ENCODE measurements at regions not wholly inside any gene's neighbourhood (a gene's known extent, or its start where the extent isn't known, plus 50 kb on each side); places are given as distances from the start of the nearest gene placed in this dataset.

DNA sequence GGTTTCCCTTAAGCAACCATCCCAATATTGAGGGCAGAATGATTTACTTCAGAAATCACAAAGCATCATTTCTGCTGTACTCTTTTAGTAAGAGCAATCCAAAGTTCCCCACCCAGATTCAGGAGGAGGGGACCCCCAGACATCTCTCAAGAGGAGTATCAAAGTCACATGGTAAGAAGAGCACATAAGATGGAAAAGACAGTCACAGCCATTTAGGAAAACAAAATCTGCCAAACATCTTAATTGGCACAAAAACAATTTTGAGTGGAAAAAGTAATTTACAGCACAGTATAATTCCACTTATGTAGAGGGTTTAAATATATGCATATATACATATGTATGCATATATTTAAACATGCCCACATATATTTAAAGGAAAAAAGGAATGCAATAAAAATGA lies 1329.0 kb upstream of the CELF2 start:
- no peak for DNase-seq (ENCODE audit: low read depth, low spot score)

GRCh38 chr10:9707216-9707615 lies 1310.5 kb upstream of the CELF2 start:
- no peak for DNase-seq (ENCODE audit: low read depth, low spot score)

- DNase-seq (ENCODE audit: low read depth, low spot score), result no peak
These were observed 1307.8 kb upstream of the CELF2 start for GRCh38 chr10:9709849-9710248.

DNA sequence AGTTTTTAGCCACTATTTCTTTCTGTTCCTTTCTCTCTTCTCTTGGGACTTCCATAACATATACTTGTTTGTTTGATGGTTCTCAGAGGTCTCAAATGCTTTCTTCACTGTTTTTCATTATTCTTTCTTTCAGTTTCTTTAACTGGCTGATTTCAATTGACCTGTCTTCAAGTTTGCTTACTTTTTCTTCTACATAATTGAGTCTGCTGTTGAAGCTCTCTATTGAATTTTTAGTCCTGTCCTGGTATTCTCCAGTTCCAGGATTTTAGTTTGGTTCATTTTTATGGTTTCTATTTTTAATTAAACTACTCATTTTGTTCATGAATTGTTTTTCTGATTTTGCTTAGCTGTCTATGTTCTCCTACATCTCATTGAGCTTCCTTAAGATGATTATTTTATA lies 1305.3 kb upstream of the CELF2 start:
- no peak for DNase-seq (ENCODE audit: low read depth, low spot score)

GRCh38 chr10:9719246-9719645 lies 1298.4 kb upstream of the CELF2 start:
- DNase-seq (ENCODE audit: low read depth, low spot score), result no peak

- DNase-seq (ENCODE audit: low read depth, low spot score), result no peak
These were observed 1283.9 kb upstream of the CELF2 start for GRCh38 chr10:9733766-9734165.

- no peak for DNase-seq (ENCODE audit: low read depth, low spot score)
These were observed 1283.5 kb upstream of the CELF2 start for GRCh38 chr10:9734218-9734617.

DNA sequence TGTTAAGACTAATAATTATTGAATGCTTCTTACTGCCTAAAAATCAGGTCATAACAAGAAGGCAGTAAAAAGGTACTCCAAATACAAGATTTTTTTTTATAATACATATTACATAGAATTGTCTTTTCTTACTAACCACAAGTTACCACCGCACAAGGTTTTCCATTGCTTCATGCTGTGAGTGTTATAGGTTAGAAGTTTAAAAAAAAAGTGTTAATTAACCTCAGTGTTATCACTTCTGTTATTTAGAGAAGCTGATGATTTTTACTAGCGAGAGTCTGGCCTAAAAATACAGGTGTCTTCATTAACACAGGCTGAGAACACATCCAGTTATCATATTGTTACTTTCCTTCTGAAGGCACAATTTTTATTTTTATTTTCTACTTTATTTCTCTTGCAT lies 1281.9 kb upstream of the CELF2 start:
- DNase-seq (ENCODE audit: low read depth, low spot score), result no peak

GRCh38 chr10:9743639-9744038 lies 1274.0 kb upstream of the CELF2 start:
- no peak for DNase-seq (ENCODE audit: low read depth, low spot score)

DNA sequence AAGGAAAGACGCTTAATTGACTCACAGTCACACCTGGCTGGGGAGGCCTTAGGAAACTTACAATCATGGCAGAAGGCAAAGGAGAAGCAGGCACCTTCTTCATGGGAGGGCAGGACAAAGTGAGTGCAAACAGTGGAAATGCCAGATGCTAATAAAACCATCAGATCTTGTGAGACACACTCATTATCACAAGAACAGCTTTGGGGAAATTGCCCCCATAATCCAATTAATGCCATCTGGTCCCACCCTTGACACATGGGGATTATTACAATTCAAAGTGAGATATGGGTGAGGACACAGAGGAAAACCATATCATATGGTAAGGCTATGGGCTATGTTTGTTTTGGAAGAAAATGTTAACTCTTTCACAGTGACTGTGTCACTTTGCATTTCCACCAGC lies 1272.5 kb upstream of the CELF2 start:
- DNase-seq (ENCODE audit: low read depth, low spot score), result no peak

- no peak for DNase-seq (ENCODE audit: low read depth, low spot score)
These were observed 1260.5 kb upstream of the CELF2 start for GRCh38 chr10:9757176-9757575.

DNA sequence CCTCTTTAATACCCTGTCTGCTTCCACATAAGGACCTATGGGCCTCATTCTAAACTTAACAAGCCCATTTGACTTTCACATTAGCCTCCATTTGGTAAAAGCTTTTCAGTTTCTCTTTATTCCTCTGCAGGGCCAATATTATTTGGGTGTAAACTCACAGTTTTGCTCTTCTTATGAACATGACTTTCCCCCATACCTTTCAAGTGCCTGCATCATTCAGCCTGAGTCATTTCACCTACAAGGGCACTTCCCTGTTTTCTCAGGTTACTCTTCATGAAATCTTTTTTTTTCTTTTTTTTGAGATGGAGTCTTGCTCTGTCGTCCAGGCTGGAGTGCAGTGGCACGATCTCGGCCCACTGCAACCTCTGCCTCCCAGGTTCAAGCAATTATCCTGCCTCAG lies 1258.1 kb upstream of the CELF2 start:
- DNase-seq (ENCODE audit: low read depth, low spot score), result no peak

DNA sequence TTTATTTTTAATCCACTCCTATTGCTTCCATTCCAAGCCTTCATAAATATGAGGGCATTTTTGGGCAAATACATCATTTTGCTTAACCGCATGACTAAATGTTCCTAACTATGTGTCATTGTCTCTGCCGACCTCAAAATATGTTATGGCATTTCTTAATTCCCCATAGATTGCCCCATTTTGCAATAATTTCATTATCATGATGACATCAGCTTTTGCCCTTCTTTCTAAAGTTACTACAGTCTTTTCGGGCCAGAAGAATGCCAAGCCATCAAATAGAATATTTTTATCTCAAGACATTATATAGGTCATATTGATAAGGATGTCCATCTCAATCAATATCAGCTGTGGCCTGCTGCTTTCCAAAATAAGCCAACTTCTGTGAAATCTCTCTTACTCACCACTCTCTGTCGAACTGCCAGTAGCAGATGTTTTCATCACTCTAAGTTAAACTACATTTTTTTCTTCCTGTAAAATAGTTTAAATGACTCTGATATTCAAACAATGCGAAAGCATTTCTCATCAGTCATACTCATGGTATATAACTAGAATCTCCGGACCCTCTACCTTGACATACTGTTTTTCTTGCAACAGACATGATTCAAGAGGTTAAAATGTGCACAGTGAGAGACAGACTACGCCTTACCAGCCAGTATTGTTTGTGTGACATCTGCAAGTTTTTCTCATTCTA lies 1254.6 kb upstream of the CELF2 start:
- DNase-seq (ENCODE audit: low read depth, low spot score), result peak; percentile 54

GRCh38 chr10:9766762-9767161 lies 1250.9 kb upstream of the CELF2 start:
- DNase-seq (ENCODE audit: low read depth, low spot score), result no peak

DNA sequence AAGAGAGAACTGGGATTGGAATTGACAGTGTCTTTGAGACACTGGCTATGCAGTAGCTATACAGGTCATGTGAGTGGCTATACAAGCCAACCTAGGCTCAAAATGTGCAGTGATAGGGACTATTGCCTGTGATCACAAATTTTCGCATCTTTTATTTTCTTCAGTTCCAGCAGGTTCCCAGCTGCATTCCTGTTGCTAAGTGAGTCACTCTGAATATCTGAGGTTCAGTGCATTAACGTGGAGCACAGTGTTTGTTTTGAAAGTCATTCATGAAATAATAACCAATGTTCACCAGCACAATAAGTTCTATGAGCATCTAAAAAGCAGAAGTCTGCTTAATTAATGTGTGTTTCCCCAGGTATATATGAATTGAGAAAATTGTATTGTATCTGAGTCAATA lies 1236.0 kb upstream of the CELF2 start:
- DNase-seq (ENCODE audit: low read depth, low spot score), result peak; percentile 62

- DNase-seq (ENCODE audit: low read depth, low spot score), result peak; percentile 48
These were observed 1231.6 kb upstream of the CELF2 start for GRCh38 chr10:9786101-9786500.

DNA sequence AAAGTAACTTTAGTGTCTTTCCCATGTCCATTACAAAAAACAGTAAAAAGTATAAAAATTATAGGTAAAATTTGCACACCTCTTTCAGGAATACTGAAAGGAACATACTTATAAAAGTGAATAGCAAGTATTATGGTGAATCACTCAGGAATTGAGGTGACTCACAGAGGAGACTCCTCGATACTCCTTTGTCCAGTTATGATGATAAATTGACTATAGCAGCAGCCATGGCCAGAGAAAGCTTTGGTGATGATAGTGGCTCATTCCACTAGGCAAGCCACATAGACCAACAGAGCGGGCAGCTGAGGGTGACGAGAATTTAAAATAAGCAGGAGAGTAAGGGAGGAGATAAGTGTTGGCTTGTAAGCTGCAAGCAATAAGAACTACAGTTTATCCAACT lies 1231.1 kb upstream of the CELF2 start:
- DNase-seq (ENCODE audit: low read depth, low spot score), result peak; percentile 60

DNA sequence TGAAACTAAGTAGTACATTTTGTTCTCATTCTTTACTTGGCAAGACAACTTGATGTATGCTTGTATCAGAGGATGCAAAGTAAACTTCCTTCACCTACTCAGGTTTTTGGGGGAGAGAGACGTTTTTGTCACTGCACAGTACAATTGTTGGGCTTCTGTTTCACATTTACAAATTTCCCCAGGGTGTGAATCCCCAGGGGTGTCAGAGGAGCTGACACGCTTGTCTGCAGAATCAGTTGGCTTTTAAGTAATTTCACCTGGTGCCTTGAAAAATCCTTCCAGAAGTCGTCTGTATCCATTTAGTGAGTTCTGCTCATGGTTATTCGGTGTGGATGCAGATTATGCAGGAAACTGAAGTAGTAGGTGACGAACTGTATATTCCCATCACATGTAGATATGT lies 1227.7 kb upstream of the CELF2 start:
- DNase-seq (ENCODE audit: low read depth, low spot score), result no peak

DNA sequence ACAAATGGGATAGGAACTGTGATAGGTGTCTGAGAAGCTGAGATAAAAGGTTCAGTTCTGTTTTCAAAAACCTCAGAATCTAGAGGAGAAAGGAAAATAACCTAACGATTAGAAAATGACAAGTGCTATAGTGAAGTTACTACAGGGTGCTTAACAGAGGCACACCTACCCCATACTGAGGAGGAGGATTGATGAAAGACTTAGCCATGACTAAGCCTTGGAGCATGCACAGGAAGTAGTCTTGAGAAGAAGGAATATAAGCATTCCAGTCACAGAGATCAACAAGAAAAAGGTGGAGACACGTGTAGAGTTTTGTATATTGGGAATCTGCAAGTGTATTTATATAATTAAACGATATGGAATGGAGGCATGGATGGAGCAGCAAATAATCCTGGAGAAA lies 1225.5 kb upstream of the CELF2 start:
- DNase-seq (ENCODE audit: low read depth, low spot score), result peak; percentile 36

- DNase-seq (ENCODE audit: low read depth, low spot score), result no peak
These were observed 1221.1 kb upstream of the CELF2 start for GRCh38 chr10:9796564-9796963.

DNA sequence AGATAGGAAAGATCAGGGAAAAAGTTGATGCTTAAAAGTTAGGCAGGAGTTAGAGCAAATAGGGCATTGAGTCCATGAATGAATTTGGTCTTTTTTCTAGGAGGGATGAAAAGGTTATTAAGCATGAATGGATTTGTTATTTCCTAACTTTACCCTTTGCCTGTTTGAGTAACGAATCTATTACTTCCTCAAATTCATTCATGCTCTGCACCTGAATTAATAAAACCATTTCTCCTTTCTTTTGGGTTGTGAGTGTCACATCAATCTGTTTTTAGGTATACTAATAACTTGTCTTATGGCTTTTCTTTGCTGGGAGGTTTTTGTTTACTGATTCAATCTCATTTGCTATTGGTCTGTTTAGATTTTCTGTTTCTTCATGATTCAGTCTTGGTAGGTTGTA lies 1217.7 kb upstream of the CELF2 start:
- DNase-seq (ENCODE audit: low read depth, low spot score), result no peak

DNA sequence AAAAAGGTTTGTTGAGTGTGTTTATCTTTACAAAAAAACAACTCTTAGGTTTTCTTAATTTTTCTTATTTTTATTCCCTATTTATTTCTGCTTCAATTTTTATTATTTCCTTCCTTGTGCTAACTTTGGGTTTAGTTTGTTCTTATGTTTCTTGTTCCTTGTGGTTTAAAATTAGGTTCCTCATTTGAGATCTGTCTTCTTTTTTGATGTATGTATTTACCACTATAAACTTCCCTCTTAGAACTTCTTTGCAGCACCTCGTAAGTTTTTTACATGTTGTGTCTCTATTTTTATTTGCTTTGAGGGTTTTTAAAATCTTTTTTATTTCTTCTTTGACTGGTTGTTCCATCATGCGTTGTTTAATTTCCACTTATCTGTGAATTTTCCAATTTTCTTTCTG lies 1217.1 kb upstream of the CELF2 start:
- no peak for DNase-seq (ENCODE audit: low read depth, low spot score)

- DNase-seq (ENCODE audit: low read depth, low spot score), result no peak
These were observed 1209.8 kb upstream of the CELF2 start for GRCh38 chr10:9807846-9808245.

GRCh38 chr10:9811601-9812000 lies 1206.1 kb upstream of the CELF2 start:
- DNase-seq (ENCODE audit: low read depth, low spot score), result no peak
